ENCODE measurements at regions not wholly inside any gene's neighbourhood (a gene's known extent, or its start where the extent isn't known, plus 50 kb on each side); places are given as distances from the start of the nearest gene placed in this dataset.

GRCh38 chr2:237199577-237199976 lies 113.9 kb downstream of the COPS8 start:
- POLR2A ChIA-PET: no interaction called here
- CTCF ChIA-PET: interaction anchor here (1.0 kb wide), 1 partner anchor 8 kb away, joined by 5 read pairs; no protein-coding TSS in a partner anchor
- no peaks in the 10 kb centered on the region for H3K27me3 Mint-ChIP-seq
- no peak for DNase-seq
- ATAC-seq: no peak
- H3K4me1 Mint-ChIP-seq: no peaks in the 10 kb centered on the region
- H3K4me3 Mint-ChIP-seq: no peak overlapping the region
- no peak overlapping the region for H3K27ac Mint-ChIP-seq
- intact Hi-C loops (cut with DNase I, micrococcal nuclease): no loop called here
- no peaks in the 10 kb centered on the region for H3K36me3 Mint-ChIP-seq (ENCODE audit: low read depth)
- no peaks in the 10 kb centered on the region for H3K9me3 Mint-ChIP-seq (ENCODE audit: low read depth)

GRCh38 chr2:237200462-237200861 lies 114.8 kb downstream of the COPS8 start:
- Mint-ChIP-seq H3K36me3 (ENCODE audit: low read depth) (no peaks in the 10 kb centered on the region), H3K27me3 (peaks cover 4% of the 10 kb centered on the region), H3K9me3 (ENCODE audit: low read depth) (no peaks in the 10 kb centered on the region), H3K4me1 (no peaks in the 10 kb centered on the region), H3K4me3 (no peak overlapping the region), H3K27ac (no peak overlapping the region)
- ATAC-seq (no peak), DNase-seq (no peak)
- intact Hi-C loops (cut with DNase I, micrococcal nuclease): no loop called here
- ChIA-PET POLR2A (no interaction called here), CTCF (interaction anchor here (1.0 kb wide), 1 partner anchor 9 kb away, joined by 5 read pairs; no protein-coding TSS in a partner anchor)

DNA sequence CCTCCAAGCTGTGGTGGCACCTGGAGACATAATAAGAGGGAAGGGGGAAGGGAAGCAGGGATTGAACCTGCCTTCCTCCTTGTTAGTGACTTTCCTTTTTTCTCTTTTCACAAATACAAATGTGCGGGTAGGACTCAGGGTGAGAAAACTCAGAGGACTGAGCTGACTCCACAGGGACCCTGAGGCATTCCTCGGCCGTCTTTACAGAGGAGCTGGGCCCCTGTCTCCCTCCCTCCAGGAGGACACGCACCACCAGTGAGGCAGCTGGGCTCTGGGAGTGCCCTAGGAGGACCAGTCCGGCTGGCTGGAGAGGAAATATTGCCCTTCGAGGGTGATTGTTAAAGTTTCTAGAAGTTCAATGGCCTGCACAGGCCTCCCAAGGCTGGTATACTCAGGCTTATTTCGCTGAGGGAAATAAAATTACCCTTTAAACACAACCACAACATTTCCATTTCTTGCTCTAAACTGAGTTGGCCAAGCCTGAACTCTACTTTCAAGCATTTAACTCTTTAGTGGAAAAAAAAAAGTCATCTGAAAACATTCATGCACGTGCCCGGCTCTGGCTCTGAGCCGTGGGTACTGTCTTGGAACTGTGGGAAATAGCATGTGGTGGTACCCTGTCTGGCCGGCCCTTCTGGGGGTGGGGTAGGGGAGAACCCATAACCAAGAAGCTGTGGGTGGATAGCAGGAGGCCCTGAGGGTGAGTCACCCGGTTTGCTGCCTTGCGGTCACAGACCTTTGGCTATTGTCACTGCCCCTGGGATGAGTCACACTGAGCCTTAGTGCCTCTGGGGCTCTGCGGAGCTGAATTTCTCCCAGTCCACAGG lies 116.0 kb downstream of the COPS8 start:
- POLR2A ChIA-PET: no interaction called here
- ATAC-seq (no peak), DNase-seq (no peak)
- no peak overlapping the region for H3K4me3 Mint-ChIP-seq
- H3K27me3 Mint-ChIP-seq: peaks cover 4% of the 10 kb centered on the region
- intact Hi-C loops (cut with DNase I, micrococcal nuclease): no loop called here
- H3K27ac Mint-ChIP-seq: no peak overlapping the region
- CTCF ChIA-PET: interaction anchor here (1.5 to 1.6 kb wide), 2 partner anchors 26 to 311 kb away, joined by 5 to 6 read pairs; no protein-coding TSS in a partner anchor
- H3K4me1 Mint-ChIP-seq: no peaks in the 10 kb centered on the region
- H3K9me3 Mint-ChIP-seq (ENCODE audit: low read depth): no peaks in the 10 kb centered on the region
- no peaks in the 10 kb centered on the region for H3K36me3 Mint-ChIP-seq (ENCODE audit: low read depth)

- no peak for ATAC-seq
- ChIA-PET POLR2A (no interaction called here), CTCF (interaction anchor here (1.5 to 1.6 kb wide), 2 partner anchors 25 to 310 kb away, joined by 5 to 6 read pairs; no protein-coding TSS in a partner anchor)
- no peak for DNase-seq
- H3K36me3 Mint-ChIP-seq (ENCODE audit: low read depth): no peaks in the 10 kb centered on the region
- intact Hi-C loops (cut with DNase I, micrococcal nuclease): no loop called here
- H3K27me3 Mint-ChIP-seq: peaks cover 6% of the 10 kb centered on the region
- H3K27ac Mint-ChIP-seq: no peak overlapping the region
- no peak overlapping the region for H3K4me3 Mint-ChIP-seq
- H3K9me3 Mint-ChIP-seq (ENCODE audit: low read depth): no peaks in the 10 kb centered on the region
- H3K4me1 Mint-ChIP-seq: no peaks in the 10 kb centered on the region
These were observed 116.8 kb downstream of the COPS8 start for GRCh38 chr2:237202288-237203030.

DNA sequence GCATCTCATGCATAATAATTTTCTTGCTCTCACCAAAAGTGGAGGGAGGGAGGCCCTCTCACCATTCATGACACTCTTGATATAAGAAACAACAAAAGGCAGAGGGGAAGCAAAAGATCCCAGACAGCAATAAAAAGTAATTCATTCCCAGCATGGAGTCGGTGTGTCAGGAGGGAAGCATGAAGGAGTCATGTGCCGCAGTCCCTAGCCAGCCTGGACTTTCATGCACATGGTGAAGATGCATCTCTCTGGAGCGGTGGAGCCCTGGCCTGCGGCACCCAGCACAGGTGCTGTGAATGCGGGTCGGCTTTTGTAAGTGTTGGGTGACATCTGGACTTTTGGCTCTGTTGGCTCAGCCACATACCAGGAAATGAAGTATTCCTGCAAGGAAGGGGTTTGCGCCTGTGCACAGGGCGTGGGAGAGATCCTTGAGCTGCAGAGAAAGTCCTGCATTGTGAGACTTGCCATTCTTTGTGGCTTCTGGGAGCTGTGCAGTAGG lies 119.4 kb downstream of the COPS8 start:
- Mint-ChIP-seq H3K4me3 (no peak overlapping the region), H3K27ac (no peak overlapping the region), H3K9me3 (ENCODE audit: low read depth) (no peaks in the 10 kb centered on the region), H3K27me3 (peaks cover 11% of the 10 kb centered on the region), H3K36me3 (ENCODE audit: low read depth) (no peaks in the 10 kb centered on the region), H3K4me1 (no peaks in the 10 kb centered on the region)
- CTCF ChIA-PET: interaction anchor here (1.1 kb wide), 1 partner anchor 307 kb away, joined by 3 read pairs; no protein-coding TSS in a partner anchor
- no peak for DNase-seq
- intact Hi-C loops (cut with DNase I, micrococcal nuclease): no loop called here
- POLR2A ChIA-PET: no interaction called here
- ATAC-seq: no peak

DNA sequence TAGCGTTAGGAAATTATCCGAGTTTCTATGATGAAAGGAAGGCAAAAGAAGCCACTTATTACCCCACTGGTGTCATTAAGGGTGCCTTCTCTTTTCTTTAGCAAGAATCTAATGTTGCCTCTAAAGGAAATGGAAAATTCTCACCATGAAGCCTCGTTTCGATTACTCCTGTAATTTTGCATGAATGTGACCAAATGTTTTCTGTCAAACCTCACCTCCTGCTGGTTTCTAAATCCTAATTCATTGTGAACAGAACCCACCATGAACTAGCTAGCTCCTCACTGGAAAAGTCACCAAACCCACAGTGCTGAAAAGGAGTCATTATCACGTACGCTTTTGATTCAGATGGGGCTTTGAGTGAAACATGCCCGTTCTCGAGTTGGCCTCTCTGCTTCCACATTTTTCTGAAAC lies 119.9 kb downstream of the COPS8 start:
- Mint-ChIP-seq H3K27me3 (peaks cover 11% of the 10 kb centered on the region), H3K36me3 (ENCODE audit: low read depth) (no peaks in the 10 kb centered on the region), H3K27ac (no peak overlapping the region), H3K4me3 (no peak overlapping the region), H3K4me1 (no peaks in the 10 kb centered on the region), H3K9me3 (ENCODE audit: low read depth) (no peaks in the 10 kb centered on the region)
- intact Hi-C loops (cut with DNase I, micrococcal nuclease): no loop called here
- ATAC-seq (no peak), DNase-seq (no peak)
- ChIA-PET CTCF (interaction anchor here (1.1 kb wide), 1 partner anchor 307 kb away, joined by 3 read pairs; no protein-coding TSS in a partner anchor), POLR2A (no interaction called here)

DNA sequence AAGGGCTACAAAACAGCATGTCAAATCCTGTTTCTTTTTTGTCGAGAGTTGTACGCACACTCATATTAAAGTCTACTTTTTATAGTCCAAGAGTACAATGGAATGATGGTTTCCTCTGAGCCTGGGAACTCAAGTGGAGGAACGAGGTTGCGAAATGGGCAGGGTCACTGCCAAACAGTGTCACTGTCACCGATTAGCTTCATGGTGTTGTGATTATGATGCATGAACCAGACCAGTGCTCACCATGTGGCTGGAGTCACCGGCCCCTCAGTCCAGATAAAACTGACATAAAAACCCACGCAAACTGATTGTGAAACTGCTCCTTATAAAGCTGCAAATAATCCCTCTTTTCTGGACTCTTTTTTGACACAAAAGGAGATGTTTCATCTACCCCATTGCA lies 122.0 kb downstream of the COPS8 start:
- Mint-ChIP-seq H3K4me3 (no peak overlapping the region), H3K9me3 (ENCODE audit: low read depth) (no peaks in the 10 kb centered on the region), H3K27me3 (peaks cover 11% of the 10 kb centered on the region), H3K4me1 (no peaks in the 10 kb centered on the region), H3K36me3 (ENCODE audit: low read depth) (no peaks in the 10 kb centered on the region), H3K27ac (no peak overlapping the region)
- ChIA-PET POLR2A (no interaction called here), CTCF (no interaction called here)
- intact Hi-C loops (cut with DNase I, micrococcal nuclease): no loop called here
- ATAC-seq: no peak
- DNase-seq: no peak

DNA sequence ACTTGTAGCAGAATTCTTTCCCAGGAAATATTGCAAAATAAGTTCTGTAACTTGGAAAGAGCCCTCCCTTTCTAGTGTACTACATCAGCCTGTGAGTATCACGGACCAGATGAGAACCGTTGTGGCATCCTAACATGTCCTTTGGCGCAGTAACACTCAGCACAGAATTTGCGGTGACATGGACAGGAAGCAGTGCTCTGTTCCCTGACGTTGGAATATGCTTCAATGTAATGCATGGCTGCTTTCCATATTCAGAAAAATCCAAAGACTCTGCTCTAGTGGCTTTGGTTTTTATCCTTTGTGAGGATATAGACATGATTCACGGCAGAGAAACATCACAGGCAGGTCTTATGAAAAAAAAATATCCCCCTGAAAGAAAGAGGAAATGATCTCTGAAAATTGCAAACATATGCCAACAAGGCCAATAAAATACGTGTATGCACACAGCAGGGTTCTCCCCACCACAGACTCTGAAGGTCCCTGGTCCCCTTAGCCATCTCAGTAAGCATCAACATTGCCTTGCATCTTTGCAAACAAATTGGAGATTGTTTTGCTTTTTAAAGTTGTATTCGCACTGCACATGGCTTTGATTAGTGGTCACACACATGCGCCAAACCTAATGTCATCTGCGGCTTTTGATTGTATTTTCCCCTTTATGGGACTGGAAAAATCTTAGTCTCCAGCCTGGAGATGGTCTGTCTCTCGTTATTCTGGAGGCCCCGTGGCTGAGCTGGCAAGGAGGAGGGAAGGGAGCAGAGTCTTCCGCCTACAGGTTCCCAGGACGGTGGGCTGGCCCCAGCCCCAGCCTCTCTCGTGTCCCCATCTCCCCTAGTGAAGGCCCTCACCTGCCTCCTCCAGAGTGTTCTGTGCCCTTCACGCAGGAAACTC lies 122.9 kb downstream of the COPS8 start:
- intact Hi-C loops (cut with DNase I, micrococcal nuclease): no loop called here
- DNase-seq (no peak), ATAC-seq (no peak)
- POLR2A ChIA-PET: no interaction called here
- CTCF ChIA-PET: no interaction called here
- H3K27me3 Mint-ChIP-seq: peaks cover 11% of the 10 kb centered on the region
- no peak overlapping the region for H3K27ac Mint-ChIP-seq
- no peaks in the 10 kb centered on the region for H3K9me3 Mint-ChIP-seq (ENCODE audit: low read depth)
- H3K4me1 Mint-ChIP-seq: no peaks in the 10 kb centered on the region
- H3K4me3 Mint-ChIP-seq: no peak overlapping the region
- H3K36me3 Mint-ChIP-seq (ENCODE audit: low read depth): no peaks in the 10 kb centered on the region

DNA sequence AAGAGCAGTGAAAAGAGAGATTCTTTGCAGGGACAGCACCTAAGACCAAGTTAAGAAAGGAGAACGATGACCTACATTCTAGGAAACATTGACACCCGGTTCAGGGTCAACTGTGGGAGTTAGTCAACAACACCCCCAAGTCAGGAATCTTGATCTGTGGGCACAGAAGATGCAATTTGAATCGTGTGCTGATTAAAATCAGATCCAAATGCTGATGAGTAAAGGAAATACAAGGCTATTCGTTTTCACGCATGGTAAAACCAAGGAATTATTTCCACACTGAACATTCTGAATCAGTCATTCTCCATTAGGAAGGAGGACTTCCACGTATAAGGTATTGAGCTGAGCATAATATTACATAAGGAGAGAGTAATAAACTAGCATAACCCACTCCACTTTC lies 124.2 kb downstream of the COPS8 start:
- Mint-ChIP-seq H3K36me3 (ENCODE audit: low read depth) (no peaks in the 10 kb centered on the region), H3K27ac (no peak overlapping the region), H3K9me3 (ENCODE audit: low read depth) (no peaks in the 10 kb centered on the region), H3K27me3 (peaks cover 10% of the 10 kb centered on the region), H3K4me1 (no peaks in the 10 kb centered on the region), H3K4me3 (no peak overlapping the region)
- ChIA-PET POLR2A (no interaction called here), CTCF (interaction anchor here (0.6 kb wide), 1 partner anchor 1418 kb away, joined by 3 read pairs; no protein-coding TSS in a partner anchor)
- intact Hi-C loops (cut with DNase I, micrococcal nuclease): no loop called here
- DNase-seq: no peak
- no peak for ATAC-seq

DNA sequence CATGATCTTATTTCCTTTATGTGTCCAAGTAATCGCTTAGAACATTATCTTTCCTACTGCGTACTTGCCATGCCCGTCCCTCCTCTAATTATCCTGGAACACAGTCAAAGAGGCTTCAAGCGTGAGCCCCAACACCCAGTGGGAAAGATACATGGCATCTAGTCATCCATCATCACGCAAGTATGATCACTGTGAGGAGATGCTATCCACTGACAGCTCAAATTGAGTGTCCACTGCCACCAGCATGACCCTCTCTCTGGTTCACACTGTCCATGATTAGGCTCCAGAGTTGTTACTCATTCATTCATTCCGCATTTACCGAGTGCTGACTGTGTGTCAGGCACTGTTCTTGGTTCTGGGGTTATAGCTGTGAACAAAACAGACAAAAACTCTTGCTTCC lies 124.6 kb downstream of the COPS8 start:
- no peak for DNase-seq
- peaks cover 6% of the 10 kb centered on the region for H3K27me3 Mint-ChIP-seq
- intact Hi-C loops (cut with DNase I, micrococcal nuclease): no loop called here
- CTCF ChIA-PET: interaction anchor here (0.6 kb wide), 2 partner anchors 216 to 1419 kb away, joined by 3 read pairs; no protein-coding TSS in a partner anchor
- POLR2A ChIA-PET: no interaction called here
- H3K4me1 Mint-ChIP-seq: no peaks in the 10 kb centered on the region
- ATAC-seq: no peak
- H3K9me3 Mint-ChIP-seq (ENCODE audit: low read depth): no peaks in the 10 kb centered on the region
- H3K4me3 Mint-ChIP-seq: no peak overlapping the region
- H3K36me3 Mint-ChIP-seq (ENCODE audit: low read depth): no peaks in the 10 kb centered on the region
- no peak overlapping the region for H3K27ac Mint-ChIP-seq

GRCh38 chr2:237210763-237211162 lies 125.1 kb downstream of the COPS8 start:
- DNase-seq: no peak
- Mint-ChIP-seq H3K27ac (no peak overlapping the region), H3K27me3 (peaks cover 6% of the 10 kb centered on the region), H3K36me3 (ENCODE audit: low read depth) (no peaks in the 10 kb centered on the region), H3K4me3 (no peak overlapping the region), H3K4me1 (no peaks in the 10 kb centered on the region), H3K9me3 (ENCODE audit: low read depth) (no peaks in the 10 kb centered on the region)
- ChIA-PET POLR2A (no interaction called here), CTCF (interaction anchor here (0.6 kb wide), 1 partner anchor 215 kb away, joined by 3 read pairs; no protein-coding TSS in a partner anchor)
- ATAC-seq: no peak
- intact Hi-C loops (cut with DNase I, micrococcal nuclease): loop anchor here in 1 of 2 experiments (1.0 kb wide), 1 partner anchor 19 kb away; no protein-coding TSS in a partner anchor
